GM10248 (cell line): ENCODE measurements at regions not wholly inside any gene's neighbourhood (a gene's known extent, or its start where the extent isn't known, plus 50 kb on each side); places are given as distances from the start of the nearest gene placed in this dataset.

ENCODE experiments used
- CTCF ChIA-PET: fragments of 300-600 bp; sonication (Branson Sonifier 250); formaldehyde crosslinking; extraction: SDS; loops from one replicate; lab custom pipeline; 2021; ENCODE audit warnings: antibody characterized with exemption; lab: Yijun Ruan, JAX
- POLR2A ChIA-PET: fragments of 350-650 bp; sonication (Branson Sonifier 250); formaldehyde crosslinking; extraction: SDS; loops from one replicate; lab custom pipeline; 2020; ENCODE audit warnings: antibody characterized with exemption; lab: Yijun Ruan, JAX
- DNase-seq: peaks from one replicate; pipeline ENCODE4 v3.0.0; 2012; ENCODE audit errors: extremely low spot score
- CTCF ChIP-seq: IDR thresholded peaks from 2 replicates; pipeline ENCODE4 v1.5.1; 2012; ENCODE audit warnings: mild to moderate bottlenecking, low read depth; ENCODE audit errors: extremely low read depth, missing control alignments, control extremely low read depth

DNA sequence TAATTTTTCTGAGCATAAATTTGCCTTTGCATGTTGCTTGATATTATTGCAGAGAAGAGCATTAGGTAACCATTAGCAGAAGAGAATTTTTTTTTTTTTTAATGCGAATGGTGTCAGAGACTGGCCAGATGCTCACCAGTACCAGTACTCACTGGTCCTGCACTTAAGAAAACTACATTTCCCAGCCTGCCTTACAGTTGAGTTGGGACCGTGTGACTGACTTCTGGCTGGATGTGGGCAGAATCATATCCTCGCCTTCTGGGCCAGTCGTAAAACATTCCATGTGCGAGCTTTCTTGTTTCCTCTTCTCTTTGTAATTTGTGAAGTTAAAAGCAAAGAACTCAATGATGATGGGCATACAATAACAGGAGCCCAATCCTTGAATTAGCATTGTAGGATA is 132.4 kb downstream of the LRRC30 start:
- CTCF ChIA-PET = no interaction called here
- no peak for DNase-seq
- POLR2A ChIA-PET = no interaction called here
- TF ChIP-seq CTCF = no peak

- no peak for DNase-seq
- no peak for TF ChIP-seq CTCF
- ChIA-PET POLR2A (no interaction called here), CTCF (no interaction called here)
Observed at GRCh38 chr18:7366597-7366996, 135.7 kb downstream of the LRRC30 start.

- DNase-seq = no peak
- POLR2A ChIA-PET = no interaction called here
- no peak for TF ChIP-seq CTCF
- CTCF ChIA-PET = no interaction called here
Observed at GRCh38 chr18:7367336-7367735, 136.4 kb downstream of the LRRC30 start.

- no peak for DNase-seq
- ChIA-PET CTCF (no interaction called here), POLR2A (no interaction called here)
- TF ChIP-seq CTCF = no peak
Observed at GRCh38 chr18:7369006-7369405, 138.1 kb downstream of the LRRC30 start.

GRCh38 chr18:7370375-7370774 is 139.5 kb downstream of the LRRC30 start:
- no peak for TF ChIP-seq CTCF
- DNase-seq = no peak
- CTCF ChIA-PET = no interaction called here
- POLR2A ChIA-PET = no interaction called here

- ChIA-PET POLR2A (no interaction called here), CTCF (no interaction called here)
- TF ChIP-seq CTCF = no peak
- no peak for DNase-seq
Observed at GRCh38 chr18:7370802-7371201, 139.9 kb downstream of the LRRC30 start.

DNA sequence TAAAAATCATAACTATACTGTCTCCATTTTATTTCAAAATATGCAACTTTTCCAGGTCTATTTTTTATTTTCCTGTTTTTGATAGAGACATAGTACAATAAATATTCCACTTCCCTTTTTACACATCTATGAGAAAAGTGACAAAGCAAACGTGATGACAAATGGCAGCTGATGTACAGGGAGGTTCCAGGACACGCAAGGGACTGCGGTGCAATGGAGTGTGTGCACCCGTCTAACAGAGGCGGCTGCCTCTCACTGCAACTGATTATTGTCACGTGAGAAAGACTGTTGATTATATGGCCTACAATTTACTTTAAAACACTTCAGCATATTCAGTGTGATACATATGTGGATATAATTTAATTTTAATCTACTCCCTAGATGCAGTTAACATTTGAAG is 142.6 kb downstream of the LRRC30 start:
- DNase-seq = no peak
- ChIA-PET CTCF (no interaction called here), POLR2A (no interaction called here)
- no peak for TF ChIP-seq CTCF
